Activated CD8-positive, alpha-beta memory T cell treated with anti-CD3 and anti-CD28 coated beads for 4 hours (primary cell): ENCODE measurements at regions not wholly inside any gene's neighbourhood (a gene's known extent, or its start where the extent isn't known, plus 50 kb on each side); places are given as distances from the start of the nearest gene placed in this dataset.

ENCODE experiments used
- DNase-seq, 2 donors: peaks; one replicate each; pipeline ENCODE4 v3.0.0-alpha.2; 2020; ENCODE audit warnings: low read depth in 2 of 2

DNA sequence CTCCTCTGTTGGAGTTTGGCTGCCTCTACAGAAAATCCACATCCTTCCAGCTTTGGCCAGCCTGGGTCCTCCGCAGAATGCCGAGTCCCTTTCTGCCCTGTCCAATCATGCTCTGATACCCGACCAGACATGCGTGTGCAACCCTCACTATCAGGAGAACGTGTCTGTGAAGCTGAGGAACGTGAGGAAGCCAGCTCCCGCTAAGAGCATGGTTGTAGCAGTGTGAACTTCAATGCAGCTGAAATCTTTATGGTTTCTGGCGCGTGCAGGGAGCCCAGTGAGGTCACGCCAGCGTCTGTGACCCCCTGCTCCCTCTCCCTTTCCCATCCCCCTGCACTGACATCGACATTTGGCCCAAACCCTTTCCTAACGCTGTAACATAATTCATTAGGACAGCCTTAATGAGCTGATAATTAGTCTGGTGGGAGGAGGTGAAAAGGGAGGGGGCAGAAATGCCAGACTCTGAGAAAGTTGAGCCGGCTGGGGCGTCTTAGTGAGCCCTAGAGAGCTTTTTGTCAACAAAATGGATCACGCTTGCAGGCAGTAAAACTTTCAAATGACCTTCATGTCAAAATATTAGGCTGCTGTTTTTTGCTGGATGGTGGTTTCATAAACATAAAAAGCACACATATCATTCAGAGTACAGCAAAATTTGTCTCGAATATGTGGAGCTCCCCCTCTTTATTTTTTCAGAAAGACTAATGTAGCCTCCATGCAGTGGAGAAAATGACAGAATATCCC, 423.3 kb downstream of the QKI start:
- no peak for DNase-seq

DNA sequence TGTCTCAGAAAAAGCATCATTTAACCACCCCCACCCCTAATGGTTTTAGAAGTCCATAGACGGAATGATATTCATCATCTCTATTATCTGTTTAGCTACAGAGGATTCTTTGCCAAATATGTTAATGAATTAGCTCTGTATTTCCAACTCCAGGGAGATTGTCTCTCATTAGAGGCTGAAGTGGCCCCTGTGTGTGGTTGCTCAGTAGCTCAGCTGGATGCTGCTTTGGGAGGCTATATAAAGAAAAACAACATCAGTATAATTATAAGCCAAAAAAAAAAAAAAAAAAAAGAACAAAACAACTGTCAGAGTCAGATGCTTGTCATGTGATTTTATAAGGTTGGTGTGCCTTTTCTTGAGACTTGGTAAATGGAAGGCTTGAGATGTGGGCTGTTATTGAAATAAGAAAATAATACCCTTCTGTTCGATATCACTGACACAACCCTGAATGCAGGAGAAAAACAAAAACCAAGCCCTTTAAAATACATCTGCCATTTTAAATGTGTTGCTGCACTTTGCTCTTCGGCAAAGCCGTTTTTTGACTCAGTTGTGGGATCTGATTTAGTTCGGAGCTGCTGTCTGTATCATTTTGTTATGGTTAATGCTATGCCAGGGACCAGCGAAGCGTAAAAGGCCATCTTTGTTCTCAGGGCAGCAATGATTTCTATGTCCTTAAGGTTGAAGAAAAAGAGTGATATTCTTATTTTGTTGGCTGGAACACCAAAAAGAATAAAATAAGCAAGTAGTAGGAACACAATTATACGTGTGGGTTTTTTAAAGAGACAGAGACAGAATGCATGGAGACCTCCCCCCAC, 422.6 kb downstream of the QKI start:
- no peak for DNase-seq

DNA sequence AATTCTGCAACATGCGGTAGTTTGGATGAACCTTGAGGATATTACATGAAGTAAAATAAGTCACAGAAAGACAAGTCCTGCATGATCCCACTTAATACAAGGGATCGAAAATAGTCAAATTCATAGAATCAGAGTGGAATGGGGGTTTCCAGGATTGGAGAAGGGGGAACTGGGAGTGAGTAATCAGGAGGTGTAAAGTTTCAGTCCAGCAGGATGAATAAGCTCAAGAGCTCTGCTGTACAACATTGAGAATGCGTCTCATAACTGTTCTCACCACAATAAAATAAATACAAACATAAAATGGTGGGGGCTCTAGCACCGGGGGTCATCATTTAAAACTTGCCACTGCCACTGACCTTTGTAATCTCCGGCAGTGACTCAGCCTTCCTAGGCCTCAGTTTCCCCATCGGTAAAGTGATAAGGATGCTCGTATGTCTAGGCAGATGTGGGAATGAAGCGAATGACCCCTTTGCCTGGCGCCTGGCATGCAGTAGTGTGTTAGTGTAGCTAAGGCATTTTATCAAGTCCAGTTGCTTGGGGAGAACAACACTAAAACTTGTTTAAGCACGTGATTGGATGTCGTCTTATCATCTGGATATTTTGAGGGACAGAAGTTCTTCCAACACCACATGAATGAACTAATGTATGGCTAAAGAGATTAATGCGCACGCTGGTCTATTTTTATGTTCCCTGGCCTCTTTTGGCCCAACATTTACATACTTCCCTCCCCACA, 421.1 kb downstream of the QKI start:
- DNase-seq, result no peak

DNA sequence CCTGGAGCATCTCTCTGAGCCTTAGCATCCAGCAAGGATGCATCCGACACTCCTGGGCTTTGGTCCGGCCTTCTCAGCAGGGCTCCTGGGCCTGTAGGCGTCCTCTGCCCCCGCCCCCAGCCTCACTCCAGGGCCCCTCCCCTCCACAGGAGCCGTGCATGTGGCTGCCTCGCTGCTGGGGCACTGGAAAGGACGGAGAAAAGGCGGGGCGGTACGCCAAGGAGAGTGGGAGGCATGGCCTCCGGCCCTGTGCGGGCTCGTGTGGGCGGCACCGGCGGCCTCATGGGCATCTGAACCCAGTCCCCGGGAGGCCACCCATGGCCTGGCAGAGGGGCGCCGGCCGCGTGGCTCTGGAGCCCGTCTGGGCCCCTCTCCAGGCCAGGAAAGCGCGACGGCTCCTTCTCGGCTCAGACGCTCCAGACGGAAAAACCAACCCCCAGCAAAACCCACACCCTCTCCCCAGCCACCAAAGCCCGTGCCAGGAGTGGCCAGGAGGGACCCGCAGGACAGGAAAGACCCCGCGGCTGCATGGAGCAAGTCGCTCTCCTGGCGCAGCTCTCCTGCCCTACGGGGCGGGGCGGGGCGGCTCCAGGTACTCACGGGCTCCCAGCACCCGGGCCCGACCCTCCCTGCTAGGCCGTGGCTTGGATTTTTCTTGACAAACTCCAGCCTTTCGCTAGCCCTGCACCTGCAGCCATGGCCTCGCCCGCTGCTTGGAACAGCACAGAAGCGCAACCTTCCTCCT, 419.9 kb downstream of the QKI start:
- no peak for DNase-seq

DNA sequence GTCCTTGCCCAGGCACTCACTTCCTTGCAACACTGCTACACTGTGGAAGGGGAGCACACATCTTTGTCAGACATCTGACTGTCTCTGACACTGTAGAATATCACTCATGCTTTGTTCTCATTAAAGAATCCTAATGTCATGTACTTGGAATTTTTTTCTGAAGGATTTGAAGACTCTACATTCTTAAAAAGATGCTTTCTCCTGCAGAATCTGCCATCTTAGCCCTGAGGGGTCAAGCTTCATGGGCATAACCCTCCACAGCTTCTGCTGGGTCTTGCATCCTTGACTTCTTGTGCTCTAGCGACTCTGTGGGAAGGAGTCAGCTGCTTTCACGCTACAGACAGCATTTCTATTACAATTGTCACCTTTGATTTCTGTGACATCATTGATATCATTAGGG, 417.2 kb downstream of the QKI start:
- no peak for DNase-seq

DNA sequence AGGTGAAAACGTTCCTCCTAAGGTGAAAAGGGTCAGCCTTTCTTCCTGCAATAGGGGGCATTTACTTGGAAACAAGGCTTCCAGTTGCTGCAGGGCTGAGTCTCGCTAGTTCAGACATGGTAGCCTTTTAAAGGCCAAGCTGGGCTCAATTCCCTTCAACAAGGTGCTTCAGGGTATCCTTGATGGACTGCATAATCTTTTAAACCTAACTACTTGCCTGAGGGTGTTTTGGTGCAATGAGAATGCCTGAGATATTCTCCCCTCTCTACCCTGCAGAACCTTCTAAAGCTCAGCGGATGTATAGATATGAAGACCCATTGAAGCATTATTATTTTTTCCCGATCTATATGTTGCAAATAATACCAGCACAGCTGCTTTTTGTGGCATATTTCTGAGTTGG, 416.1 kb downstream of the QKI start:
- no peak for DNase-seq

DNA sequence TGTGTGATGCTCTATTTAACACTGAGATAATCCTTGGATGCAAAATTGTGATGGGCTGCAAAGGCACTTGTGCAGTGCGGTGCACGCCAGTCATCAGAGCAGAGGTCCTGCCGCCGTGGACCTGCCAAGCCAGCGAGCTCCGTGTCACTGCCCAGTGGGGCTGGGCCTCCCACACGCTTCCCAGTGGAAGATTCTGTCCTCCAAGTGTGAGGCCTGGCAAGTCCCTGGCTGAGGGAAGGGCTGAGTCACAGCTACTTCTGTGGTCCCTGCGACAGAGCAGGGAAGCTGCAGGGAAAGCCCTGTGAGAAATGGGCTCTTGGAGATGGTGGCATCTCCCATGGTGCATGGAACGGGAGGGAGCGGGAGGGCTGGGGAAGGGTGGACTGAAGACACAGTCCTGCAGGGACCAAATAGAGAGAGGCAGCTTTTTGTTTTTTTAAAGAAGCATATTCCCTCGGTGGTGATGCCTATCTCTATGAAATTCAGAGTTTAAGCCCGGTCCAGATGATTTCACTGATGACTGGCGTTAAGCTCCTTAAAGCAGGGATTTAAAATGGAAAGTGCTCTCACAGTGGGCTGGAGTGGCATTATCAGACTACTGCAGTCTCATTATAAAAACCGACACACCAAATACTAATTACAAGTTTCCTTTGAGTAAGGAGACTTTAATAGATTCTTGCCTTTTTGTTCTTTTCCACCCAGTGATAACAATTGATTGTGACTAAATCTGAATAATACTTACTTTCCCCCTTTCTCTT, 413.7 kb downstream of the QKI start:
- no peak for DNase-seq

DNA sequence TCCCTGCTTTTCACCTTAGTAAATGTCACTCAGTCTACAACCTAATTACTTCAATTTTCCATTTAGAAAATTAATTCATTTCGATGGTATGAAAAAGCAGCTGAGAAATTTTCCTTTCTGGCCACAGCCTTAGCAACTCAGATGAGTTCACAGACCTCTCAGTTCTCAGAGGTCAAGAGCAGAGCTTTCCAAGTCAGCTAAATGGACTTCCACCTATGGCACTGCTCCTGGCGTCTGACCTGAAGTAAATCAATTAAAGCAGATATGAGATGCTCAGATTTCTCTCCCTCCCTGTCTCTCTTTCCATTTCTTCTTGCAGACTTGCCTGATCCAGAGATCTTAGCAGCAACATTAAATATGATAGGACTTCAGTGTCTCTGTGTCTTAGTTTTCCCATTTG, 412.6 kb downstream of the QKI start:
- no peak for DNase-seq

DNA sequence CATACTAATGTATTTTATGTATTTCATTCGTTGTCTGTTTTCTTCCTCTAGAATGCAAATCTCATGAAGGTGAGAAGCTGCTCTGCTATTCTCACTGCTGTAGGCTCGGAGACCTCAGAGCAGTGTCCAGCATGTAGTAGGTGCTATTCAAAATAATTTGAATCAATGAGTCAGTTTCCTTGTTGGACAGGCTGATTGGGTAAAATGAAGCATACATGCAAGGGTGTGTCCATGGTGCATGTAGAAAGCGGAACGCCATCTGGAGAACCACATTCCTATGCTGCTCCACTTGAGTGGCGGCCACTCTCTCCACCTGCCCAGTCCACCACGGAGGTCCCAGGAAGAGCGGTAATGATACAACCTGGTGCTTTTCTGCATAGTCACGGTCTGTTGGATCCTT, 412.1 kb downstream of the QKI start:
- no peak for DNase-seq

DNA sequence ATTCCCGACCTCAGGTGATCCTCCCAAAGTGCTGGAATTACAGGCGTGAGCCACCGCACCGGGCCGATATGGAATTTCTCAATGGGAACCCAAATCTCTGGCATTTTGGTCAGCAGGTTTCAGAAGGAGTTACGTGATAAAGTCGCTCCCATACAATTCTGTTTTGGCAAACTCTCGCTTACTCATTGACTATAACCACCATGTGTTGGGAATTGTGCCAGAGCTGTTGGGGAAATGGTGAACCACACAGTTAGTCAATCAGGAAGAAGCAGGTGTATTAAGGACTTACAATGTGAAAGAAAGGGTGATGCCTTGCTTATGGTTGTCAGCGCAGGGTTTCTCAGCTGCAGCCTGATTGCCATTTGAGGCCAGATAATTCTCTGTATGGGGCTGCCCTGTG, 410.5 kb downstream of the QKI start:
- DNase-seq, result no peak

DNA sequence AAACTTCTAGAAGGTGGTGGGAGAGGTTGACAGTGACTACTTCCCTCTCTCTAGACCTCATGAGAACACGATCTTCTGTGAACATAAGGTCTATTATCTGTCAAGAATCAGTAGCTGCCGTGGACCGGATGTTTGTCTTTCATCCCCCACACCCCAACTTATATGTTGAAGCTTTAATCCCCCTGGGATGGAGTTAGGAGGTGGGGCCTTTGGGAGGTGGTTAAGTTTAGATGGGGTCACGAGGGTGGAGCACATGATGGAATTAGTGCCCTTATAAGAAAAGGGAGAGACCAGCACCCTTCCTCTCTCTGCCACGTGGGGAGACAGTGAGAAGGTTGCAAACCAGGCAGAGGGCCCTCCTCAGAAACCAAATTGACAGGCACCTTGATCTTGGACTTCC, 409.1 kb downstream of the QKI start:
- DNase-seq, result no peak

DNA sequence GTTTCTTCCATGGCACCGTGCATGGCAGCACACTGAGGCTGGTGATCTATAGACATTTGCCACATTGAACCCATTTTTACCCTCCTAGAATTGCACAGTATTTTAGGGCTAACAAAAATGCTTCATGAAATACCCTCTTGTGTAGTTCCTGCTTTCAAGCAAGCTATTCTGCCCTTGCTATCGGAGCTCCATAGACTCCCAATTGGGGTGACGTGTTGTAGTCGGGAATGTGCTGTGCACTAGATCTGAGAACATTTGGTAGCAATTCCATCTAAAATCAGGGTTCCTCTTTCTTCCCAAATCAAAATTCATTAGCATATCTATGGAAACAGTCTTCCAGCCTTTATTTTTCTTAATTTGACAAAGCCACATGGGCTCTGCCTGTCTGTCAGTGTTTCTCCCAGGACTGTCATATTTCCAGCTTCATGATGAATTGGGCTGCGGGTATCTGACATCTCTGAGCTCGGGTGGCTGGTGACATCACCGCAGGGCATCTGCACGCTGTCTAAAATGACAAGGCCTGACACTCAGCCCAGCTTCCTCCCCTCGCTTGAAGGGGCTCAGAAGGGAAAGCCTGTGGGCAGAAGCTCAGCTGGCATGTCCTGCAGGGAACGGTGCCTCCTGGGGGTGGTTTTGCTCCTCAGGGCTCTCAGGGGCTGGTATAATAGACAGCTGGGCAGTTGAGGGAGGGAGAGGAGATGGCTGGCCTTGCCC, 406.4 kb downstream of the QKI start:
- no peak for DNase-seq

DNA sequence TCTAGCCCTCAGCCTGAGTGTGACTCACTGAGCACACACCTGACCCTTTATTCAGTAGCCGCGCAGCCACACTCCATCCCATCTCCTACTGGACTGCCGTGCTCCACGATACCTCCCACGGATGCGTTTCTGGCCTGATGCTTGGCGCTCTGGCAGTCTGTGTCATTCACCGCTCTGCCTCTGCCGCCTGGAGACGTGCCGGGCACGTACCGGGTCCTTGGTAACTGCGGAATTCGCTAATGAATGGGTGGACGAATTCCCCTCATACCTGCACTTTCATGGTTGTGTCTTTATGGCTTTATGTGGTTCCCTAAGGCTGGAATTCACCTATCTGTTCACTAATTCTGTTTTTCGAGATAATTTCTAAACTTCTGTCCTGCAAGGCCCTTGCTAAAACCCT, 405.7 kb downstream of the QKI start:
- no peak for DNase-seq

DNA sequence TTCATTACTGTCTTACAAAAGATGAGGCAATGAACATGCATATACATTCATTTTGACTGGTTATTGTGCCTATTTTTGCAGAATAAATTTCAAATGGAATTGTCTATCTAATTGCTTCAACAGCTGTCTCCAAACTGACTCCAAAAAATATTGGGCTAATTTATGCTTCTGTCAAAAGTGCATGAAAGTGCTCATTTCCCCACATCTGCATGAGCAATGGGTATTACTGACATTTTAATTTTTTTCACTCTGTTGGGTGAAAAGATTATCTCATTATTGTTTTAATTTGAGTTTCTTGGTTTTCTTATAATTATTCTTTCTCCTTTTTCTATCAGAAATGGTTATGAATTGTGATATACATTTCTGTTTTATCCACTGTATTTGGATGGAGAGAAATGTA, 404.2 kb downstream of the QKI start:
- no peak for DNase-seq

DNA sequence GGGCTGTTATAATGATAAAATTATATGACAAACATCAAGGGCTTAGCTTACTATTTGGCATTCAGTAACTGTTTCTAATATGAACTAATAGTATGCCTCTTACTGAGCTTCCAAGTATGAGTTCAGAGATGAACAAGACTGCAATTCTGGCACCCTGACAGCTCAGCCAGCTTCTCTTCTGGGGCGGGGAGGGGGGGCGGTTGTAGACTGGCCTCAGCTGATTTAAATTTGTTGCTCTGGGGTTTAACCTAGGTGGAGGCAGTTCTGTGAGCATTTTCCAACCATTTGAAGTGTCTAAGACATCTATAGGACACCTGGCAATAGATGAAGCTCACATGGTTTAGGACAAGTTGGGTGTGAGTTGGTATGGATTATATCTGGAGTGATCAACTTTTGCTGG, 401.9 kb downstream of the QKI start:
- no peak for DNase-seq

DNA sequence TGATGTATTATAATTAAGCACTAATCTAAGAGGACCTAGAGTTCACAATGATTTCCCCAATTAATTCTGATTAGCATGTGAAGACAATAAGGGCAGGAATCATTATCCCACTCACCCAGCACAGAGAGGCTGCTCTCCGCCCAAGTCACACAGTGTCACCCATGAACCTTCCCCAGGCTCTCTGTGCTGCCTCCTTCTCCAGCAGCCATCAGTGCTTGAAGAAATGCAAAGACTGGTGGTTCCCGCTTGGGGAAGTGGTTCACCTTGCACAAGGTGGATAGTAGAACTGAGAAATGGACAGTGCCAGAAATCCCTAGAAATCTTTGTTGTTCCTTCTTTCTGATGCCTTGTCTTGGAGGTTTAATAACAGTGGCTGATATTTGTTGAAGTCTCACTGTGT, 401.3 kb downstream of the QKI start:
- DNase-seq, result no peak

DNA sequence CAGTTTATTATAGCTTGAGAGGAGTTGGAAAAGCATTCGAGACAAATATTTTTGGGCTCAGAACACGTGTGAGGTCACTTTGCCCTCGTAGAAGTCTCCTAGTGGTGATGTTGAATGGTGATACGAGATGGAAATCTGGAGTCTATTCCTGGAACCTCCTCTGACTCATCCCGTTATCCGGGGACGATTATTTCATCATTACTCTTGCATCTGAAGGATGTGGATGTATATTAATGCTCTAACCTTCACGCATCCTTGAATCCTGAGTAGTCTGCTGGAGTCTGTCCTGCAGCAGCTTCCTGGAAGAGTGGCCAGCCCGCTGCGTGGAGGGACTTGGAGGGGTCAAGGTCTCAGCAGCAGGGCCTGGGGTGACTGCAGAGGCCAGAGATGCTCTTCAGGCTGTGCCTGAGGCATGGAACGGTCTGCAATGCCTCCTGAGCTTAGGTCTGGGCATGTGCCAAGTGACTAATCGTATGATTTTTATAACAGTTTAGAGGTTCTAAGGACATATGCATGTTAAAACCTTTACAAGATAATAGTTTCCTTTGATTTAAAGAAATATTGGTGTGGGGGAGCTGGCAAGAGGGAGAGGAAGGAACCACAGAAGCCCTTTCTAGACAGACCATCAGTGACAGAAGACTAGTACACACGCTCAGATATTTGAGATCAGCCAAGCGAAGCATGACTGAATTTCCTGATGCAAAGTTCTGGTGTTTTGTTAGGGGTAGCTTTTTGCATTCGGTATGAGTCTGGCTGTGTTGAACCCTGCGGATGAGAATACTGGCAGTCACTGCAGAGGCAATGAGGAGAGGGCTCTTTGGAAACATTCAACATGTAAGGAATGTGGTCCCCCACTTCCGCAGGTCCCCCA, 400.2 kb downstream of the QKI start:
- no peak for DNase-seq

DNA sequence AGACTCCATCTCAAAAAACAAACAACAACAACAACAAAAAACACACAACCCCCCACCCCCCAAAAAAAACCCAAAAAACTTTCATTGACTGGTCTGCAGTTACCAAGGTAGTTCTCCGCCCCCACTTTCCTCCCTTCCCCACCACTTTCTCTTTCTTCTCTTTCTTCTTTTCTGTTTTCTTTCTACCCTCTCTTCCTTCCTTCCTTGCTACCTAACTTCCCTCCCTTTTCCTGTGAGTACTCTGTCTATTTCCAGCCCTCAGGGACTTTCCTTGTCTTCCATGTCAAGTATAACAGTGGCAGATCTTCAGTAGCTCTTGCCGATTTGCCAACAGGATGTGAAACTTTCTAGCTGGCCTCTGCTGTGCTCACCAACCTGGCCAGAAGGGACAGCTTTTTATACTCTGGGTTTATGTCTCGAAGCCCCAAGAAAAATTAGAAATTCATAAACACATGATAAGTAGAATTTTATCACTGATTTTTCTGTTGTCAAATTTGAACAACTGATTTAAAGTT, 399.5 kb downstream of the QKI start:
- DNase-seq, result no peak

DNA sequence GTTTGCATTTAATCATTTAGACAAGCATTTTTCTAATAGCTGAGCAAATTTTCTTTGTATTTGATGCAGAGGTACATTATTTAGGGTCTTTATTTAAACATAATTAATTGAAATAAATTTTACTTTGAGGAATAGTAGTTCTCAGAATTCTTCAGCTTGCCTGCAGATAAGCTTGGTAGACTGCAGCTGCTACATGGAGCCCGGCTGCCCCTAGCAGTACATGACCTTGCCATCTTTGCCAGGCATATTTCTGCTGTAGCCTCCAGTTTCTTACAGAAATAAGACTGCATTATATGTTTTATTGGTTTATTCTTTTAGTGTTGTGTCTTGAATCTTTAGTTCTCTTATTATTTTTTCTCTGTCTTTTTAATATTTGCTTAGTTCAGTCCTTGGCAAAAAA, 396.8 kb downstream of the QKI start:
- DNase-seq, result no peak
